ENCODE measurements at regions not wholly inside any gene's neighbourhood (a gene's known extent, or its start where the extent isn't known, plus 50 kb on each side); places are given as distances from the start of the nearest gene placed in this dataset.
"Not testable (repeated sequence)": the region's sequence is repeated elsewhere in the genome, so short reads cannot be mapped to it uniquely, and the experiment has no call there.

- no peak for DNase-seq
Observed at GRCh38 chr4:151522866-151523519, 114.0 kb downstream of the FHIP1A start.

DNA sequence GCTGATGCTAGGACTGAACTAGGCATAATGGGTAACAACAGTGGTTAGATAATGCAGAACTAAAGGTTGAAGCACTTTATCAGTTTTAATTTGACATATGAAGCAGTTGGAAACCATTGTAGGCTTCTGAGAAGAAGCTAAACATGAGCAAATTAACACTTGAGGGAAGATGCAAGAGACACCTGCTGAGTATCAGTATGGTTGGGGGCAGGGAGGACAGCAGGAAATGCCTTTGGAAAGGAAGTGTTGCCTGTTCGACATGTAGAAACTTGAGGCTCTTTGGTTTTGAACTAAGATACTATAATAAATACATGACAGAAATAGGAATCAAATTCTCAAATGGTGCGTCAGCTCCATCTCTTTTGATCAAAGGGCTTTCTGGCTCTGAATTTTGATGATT, 115.6 kb downstream of the FHIP1A start:
- no peak for DNase-seq

GRCh38 chr4:151526489-151526888, 117.5 kb downstream of the FHIP1A start:
- not testable (repeated sequence) for DNase-seq

GRCh38 chr4:151527699-151528098, 118.7 kb downstream of the FHIP1A start:
- DNase-seq = no peak

GRCh38 chr4:151529187-151529586, 120.2 kb downstream of the FHIP1A start:
- DNase-seq = no peak

DNA sequence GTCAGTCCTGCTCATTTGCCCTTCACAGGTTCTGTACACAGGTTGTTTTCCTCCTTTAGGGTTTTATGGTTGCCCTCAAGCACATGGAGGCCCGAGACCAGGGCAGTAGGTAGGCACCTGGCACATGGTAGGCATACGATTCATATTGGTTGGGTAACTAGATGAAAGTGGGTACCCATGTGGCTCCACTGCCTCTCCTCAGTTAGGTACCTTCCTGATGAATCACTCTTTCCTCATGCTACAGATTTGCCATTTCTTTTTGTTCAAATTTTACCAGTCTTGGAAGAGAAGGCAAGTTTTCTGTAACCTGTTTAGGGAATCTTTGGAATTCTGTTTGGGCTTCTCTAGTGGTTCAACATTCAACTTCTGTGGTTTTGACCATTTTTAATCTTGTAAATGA, 121.3 kb downstream of the FHIP1A start:
- DNase-seq = no peak

DNA sequence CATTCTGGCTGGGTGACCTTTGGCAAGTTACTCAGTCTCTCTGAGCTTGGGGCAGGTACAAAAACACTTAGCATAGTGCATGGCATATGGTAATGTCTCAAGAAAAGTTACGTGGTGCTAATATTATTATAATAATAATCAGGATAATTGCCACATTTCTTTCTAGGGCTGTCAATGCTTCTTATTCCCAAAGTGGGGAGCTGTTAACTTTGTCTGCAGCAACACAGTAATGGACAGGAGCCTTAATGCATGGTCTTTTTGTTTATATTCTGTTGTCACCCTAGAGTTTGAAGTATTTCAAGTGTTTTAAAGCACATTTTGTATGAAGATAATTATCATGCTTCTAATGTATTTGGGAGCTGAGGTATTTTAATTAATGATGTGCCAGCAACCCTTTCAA, 121.8 kb downstream of the FHIP1A start:
- DNase-seq = no peak

DNA sequence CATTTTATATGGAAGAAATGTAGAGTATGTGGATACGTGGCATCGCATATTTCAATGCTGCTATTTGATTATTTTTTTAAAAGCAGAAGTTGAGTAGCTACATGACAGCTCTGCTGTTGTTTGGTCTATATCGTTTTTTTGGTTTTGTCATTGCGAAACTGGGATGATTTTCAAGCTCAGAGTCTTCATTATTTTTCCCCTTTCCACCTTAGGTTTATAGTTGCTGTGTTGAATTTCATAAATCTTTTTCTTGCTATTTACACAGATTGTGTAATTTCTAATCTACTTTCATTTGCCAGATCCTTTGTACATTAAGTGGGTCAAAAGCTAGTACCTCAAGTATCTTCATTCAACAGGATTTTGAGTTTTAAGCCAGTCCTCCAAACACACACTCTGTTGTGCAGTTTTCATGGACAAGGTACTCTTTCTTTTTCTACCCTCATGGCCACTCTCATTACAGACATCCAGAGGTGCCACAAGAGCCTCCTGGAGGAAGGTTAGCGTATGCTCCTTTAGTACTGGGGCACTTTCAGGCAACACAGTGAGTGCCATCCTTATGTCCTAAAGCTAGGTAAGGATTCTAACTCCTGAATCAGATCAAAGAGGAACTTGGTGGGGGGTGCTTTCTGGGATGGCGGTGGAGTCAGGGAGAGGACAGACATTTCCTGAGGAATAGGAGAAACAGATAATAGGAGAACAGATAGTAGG, 123.2 kb downstream of the FHIP1A start:
- peak in 2 of 4 experiments; percentile 27 to 30 for DNase-seq

GRCh38 chr4:151534195-151534594, 125.2 kb downstream of the FHIP1A start:
- no peak for DNase-seq

GRCh38 chr4:151535366-151535765, 126.4 kb downstream of the FHIP1A start:
- no peak for DNase-seq

DNA sequence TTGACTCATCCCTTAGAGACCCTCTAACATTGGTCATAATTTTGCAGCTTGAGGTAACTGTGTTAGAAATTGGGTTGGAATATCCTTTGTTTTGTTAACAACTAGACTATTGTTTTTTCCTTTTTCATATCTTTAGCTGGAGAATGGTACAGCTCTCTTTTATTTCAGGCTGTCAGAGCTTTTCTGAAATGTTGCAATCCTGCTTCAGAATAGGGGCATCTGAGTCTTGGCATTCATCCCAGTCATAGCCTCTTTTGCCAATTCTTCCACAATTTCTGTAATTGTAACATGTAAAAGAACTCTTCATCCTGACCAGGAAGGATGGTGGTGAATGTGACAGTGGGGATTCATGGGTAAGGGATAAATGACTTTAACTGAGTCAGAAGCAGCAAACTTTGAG, 128.7 kb downstream of the FHIP1A start:
- no peak for DNase-seq

- DNase-seq = no peak
Observed at GRCh38 chr4:151538963-151539362, 130.0 kb downstream of the FHIP1A start.

DNA sequence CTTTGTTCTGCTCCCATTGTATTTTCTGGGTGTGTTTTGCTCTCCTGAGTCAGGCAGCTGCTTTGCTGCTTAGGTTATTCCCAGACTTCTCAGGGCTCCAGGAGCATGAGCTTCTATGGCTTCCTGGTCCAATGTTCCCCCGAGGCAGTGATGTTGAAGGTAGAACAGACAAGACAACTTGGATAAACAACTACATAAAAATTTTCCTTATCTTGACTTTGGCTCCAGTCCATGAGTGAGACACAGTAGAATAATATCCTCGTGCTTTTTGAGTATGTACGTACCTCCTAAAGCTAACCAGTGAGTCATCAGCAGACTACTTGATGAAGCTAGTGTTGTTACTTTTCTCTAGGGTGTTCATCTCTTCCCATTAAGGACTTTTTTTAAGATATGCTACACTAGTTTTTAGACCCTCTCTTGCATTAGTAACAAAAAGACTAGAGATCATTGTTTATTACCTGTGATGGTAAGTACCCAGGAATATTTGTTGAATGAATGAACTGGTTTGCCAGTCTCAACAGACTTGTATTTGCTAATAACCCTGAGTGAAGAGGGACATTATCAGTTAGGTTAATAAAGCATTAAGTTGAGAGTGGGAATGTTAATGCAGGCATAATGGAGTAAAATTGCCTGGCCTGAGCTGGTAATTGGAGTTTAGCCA, 131.9 kb downstream of the FHIP1A start:
- no peak for DNase-seq

- no peak for DNase-seq
Observed at GRCh38 chr4:151541389-151542071, 132.6 kb downstream of the FHIP1A start.

DNA sequence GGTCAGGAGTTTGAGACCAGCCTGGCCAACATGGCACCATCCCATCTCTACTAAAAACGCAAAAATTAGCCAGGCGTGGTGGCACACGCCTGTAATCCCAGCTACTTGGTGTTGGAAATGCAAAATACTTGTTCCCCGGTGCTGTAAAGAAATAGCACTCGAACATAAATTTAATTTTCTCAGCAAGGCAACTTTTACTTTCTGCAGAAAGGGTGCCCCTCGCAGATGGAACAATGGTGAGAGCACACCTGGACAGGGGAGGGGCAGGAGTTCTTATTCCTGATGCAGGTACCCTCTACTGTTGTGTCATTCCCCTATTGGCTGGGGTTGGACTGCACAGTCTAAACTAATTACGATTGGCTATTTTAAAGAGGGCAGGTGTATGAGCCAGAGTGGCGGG, 139.7 kb downstream of the FHIP1A start:
- no peak for DNase-seq

DNA sequence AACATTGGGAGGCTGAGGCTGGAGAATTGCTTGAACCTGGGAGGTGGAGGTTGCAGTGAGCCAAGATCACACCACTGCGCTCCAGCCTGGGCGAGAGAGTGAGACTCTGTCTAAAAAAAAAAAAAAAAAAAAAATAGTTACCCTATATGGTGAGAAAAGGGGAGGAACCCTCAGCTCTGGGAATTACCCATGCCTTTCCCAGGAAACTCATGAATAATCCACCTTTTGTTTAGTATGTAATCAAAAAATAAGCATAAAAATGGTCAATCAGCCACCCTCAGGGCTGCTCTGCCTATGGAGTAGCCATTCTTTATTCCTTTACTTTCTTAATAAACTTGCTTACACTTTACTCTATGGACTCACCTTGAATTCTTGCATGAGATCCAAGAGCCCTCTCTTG, 140.4 kb downstream of the FHIP1A start:
- DNase-seq = not testable (repeated sequence)

GRCh38 chr4:151553874-151554273, 144.9 kb downstream of the FHIP1A start:
- no peak for DNase-seq

DNA sequence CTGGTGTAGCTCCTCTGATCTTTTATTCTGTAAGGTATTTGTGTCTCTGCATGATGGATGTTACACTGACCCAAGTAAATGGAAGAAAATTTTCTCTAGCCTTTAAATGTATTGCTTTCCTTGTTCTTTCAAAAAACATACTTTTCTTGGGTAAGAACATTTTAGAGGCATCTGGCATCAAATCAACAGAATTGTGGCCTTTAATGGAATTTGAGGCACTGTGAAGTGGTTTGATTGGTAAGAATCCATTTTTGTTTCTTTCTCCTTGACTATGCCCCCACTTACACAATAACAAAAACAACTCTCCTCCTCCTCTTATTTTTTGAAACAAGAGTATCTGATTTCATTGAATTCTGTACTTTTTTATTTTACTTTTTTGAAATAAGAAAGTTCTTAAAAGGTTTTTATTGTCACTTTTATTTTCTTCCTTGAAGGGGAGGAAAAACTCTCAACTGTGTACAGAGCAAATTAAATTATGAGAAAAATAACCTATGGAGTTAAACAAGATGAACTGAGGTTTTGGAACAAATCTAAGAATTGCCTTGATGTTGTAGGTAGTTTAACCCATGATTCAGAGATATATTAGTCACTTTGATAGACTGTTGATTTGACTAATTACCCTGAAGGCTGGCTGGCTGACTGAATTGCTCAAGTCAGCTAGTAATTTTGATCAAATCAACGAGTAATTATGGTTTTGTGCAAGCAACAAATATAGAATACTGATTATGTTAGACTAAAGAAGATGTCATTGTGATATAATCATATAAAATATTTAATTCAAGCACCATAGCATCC, 146.4 kb downstream of the FHIP1A start:
- DNase-seq = no peak

DNA sequence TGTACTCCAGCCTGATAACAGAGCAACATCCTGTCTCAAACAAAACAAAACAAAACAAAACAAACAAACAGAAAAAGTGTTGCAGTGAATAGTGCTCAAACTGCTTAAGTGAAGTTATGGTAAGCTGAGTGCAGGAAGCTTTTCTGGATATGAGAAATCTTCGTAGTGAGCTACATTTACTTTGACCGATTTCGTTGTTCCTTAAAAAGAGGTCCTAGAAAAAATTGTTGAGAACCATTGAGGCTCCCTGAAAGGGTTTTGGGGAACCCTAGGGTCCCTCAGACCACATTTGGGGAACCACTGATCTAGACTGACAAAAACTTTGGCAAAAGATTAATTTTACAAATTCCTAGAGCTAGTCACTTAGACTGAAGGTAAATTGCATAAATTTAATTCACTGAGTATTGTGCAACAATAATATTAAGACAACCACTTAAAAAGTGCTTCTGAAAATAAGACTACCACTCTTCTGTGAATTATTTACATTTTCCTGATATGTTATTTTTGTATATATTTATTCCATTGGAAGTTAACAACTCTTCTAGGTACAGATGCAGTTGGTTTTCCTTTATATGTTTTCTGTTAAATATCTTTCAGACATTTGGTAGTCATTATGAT, 149.6 kb downstream of the FHIP1A start:
- DNase-seq = no peak

- no peak for DNase-seq
Observed at GRCh38 chr4:151559595-151559994, 150.6 kb downstream of the FHIP1A start.

- no peak for DNase-seq
Observed at GRCh38 chr4:151561551-151562256, 152.7 kb downstream of the FHIP1A start.

All from suppressor macrophage (primary cell).